ENCODE measurements at regions not wholly inside any gene's neighbourhood (a gene's known extent, or its start where the extent isn't known, plus 50 kb on each side); places are given as distances from the start of the nearest gene placed in this dataset.

DNA sequence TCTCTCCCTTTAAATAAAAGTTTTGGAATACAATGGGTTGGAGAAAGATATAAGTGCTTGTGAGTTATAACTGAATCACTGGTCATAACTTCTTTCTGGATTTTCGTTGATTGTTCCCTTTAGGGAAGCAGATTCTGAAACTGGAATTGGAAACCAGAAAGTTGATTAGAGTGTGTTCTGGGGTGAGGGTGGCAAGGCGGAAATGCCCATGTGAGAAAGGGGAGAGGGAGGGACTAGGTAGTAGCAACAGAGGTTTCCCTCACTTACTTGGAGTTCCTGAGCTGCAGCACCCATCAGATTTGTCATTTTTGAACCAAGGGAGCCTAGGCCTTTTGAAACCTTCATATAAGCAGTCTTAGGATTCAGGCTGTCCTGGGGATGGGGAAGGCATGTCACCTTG is 453.4 kb downstream of the KCNJ3 start:
- Histone ChIP-seq H3K4me1 (no peaks in the 10 kb centered on the region), H3K4me2 (no peak overlapping the region), H3K27ac (no peak overlapping the region), H3K4me3 (no peak overlapping the region), H3K9me3 (no peaks in the 10 kb centered on the region)
- POLR2A ChIA-PET, result no interaction called here
- CTCF ChIA-PET, result no interaction called here
- DNase-seq (ENCODE audit: low read depth in 1 of 2, low spot score in 1 of 2) (no peak), FAIRE-seq (no peak), ATAC-seq (no peak)
- TF ChIP-seq CEBPB (IDR thresholded peaks at IDR 0.05) (no peak), CBX2 (IDR thresholded peaks at IDR 0.05; ENCODE audit: borderline replicate concordance, low read depth) (no peak), HOXA7 (CRISPR knock-in tag; IDR thresholded peaks at IDR 0.05) (no peak), TP53 (CRISPR knock-in tag; IDR thresholded peaks at IDR 0.05) (no peak), HDAC2 (IDR thresholded peaks at IDR 0.05) (no peak), BHLHE40 (IDR thresholded peaks at IDR 0.05; ENCODE audit: low read depth, low read length) (no peak), TFCP2L1 (CRISPR knock-in tag; IDR thresholded peaks at IDR 0.05) (no peak), NR3C1 (IDR thresholded peaks at IDR 0.05) (no peak), CHD4 (IDR thresholded peaks at IDR 0.05; ENCODE audit: borderline replicate concordance) (no peak)
- TF ChIP-seq, protein P1, sequence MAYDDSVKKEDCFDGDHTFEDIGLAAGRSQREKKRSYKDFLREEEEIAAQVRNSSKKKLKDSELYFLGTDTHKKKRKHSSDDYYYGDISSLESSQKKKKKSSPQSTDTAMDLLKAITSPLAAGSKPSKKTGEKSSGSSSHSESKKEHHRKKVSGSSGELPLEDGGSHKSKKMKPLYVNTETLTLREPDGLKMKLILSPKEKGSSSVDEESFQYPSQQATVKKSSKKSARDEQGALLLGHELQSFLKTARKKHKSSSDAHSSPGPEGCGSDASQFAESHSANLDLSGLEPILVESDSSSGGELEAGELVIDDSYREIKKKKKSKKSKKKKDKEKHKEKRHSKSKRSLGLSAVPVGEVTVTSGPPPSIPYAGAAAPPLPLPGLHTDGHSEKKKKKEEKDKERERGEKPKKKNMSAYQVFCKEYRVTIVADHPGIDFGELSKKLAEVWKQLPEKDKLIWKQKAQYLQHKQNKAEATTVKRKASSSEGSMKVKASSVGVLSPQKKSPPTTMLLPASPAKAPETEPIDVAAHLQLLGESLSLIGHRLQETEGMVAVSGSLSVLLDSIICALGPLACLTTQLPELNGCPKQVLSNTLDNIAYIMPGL (CRISPR knock-in tag; IDR thresholded peaks at IDR 0.05; ENCODE audit: borderline replicate concordance), result no peak
- WGBS (ENCODE audit: missing lambda C conversion rate), result 37% methylated on average over 2 of the region's 2 CpGs

DNA sequence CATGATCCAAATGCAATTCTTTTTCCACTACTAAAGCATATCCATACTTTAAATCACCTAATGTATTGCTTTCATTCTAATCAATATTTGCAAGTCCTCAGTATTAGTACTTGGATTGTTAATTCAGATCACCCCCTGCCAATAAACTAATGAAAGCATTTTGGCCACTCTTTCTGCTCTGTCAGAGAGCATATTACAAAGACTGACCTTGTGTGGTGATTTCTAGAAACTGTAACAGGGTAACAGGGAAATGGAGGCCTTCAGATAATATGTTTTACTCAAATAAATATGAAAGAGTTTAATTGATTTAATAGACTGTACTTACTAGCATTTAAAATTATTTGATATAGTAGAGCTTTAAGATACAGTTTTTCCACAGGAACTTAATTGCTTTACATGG is 453.0 kb downstream of the KCNJ3 start:
- Histone ChIP-seq H3K4me1 (no peaks in the 10 kb centered on the region), H3K4me3 (no peak overlapping the region), H3K27ac (no peak overlapping the region), H3K9me3 (no peaks in the 10 kb centered on the region), H3K4me2 (no peak overlapping the region)
- ChIA-PET CTCF (no interaction called here), POLR2A (no interaction called here)
- DNase-seq (ENCODE audit: low read depth in 1 of 2, low spot score in 1 of 2) (no peak), ATAC-seq (no peak), FAIRE-seq (no peak)
- TF ChIP-seq HOXB5 (CRISPR knock-in tag; IDR thresholded peaks at IDR 0.05) (no peak), FOXS1 (CRISPR knock-in tag; IDR thresholded peaks at IDR 0.05) (no peak), ELK1 (IDR thresholded peaks at IDR 0.05; ENCODE audit: low read depth, low read length) (no peak), HDAC2 (IDR thresholded peaks at IDR 0.05) (no peak), ZFP36 (IDR thresholded peaks at IDR 0.05; ENCODE audit: borderline replicate concordance, partially characterized antibody) (no peak), BHLHE40 (IDR thresholded peaks at IDR 0.05; ENCODE audit: low read depth, low read length) (no peak), EHF (CRISPR knock-in tag; IDR thresholded peaks at IDR 0.05) (no peak), CEBPB (IDR thresholded peaks at IDR 0.05) (no peak), NFE2L2 (conservative IDR thresholded peaks at IDR 0.05; ENCODE audit: low read length) (no peak), JUNB (IDR thresholded peaks at IDR 0.05) (no peak), ESRRA (IDR thresholded peaks at IDR 0.05; ENCODE audit: borderline replicate concordance, low read length) (no peak), POLR2AphosphoS2 (conservative IDR thresholded peaks at IDR 0.05; ENCODE audit: low read length) (no peak), HEYL (CRISPR knock-in tag; IDR thresholded peaks at IDR 0.05) (no peak), GATA3 (IDR thresholded peaks at IDR 0.05; ENCODE audit: borderline replicate concordance) (no peak), CBX2 (IDR thresholded peaks at IDR 0.05; ENCODE audit: borderline replicate concordance, low read depth) (no peak), MYC (IDR thresholded peaks at IDR 0.05; ENCODE audit: borderline replicate concordance, low read length) (no peak)
- TF ChIP-seq, protein P2, sequence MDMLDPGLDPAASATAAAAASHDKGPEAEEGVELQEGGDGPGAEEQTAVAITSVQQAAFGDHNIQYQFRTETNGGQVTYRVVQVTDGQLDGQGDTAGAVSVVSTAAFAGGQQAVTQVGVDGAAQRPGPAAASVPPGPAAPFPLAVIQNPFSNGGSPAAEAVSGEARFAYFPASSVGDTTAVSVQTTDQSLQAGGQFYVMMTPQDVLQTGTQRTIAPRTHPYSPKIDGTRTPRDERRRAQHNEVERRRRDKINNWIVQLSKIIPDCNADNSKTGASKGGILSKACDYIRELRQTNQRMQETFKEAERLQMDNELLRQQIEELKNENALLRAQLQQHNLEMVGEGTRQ (IDR thresholded peaks at IDR 0.05), result no peak
- TF ChIP-seq, protein P3, sequence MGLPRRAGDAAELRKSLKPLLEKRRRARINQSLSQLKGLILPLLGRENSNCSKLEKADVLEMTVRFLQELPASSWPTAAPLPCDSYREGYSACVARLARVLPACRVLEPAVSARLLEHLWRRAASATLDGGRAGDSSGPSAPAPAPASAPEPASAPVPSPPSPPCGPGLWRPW (IDR thresholded peaks at IDR 0.05), result no peak
- TF ChIP-seq, protein P4, sequence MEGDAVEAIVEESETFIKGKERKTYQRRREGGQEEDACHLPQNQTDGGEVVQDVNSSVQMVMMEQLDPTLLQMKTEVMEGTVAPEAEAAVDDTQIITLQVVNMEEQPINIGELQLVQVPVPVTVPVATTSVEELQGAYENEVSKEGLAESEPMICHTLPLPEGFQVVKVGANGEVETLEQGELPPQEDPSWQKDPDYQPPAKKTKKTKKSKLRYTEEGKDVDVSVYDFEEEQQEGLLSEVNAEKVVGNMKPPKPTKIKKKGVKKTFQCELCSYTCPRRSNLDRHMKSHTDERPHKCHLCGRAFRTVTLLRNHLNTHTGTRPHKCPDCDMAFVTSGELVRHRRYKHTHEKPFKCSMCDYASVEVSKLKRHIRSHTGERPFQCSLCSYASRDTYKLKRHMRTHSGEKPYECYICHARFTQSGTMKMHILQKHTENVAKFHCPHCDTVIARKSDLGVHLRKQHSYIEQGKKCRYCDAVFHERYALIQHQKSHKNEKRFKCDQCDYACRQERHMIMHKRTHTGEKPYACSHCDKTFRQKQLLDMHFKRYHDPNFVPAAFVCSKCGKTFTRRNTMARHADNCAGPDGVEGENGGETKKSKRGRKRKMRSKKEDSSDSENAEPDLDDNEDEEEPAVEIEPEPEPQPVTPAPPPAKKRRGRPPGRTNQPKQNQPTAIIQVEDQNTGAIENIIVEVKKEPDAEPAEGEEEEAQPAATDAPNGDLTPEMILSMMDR (IDR thresholded peaks at IDR 0.05), result no peak
- TF ChIP-seq, protein P5, sequence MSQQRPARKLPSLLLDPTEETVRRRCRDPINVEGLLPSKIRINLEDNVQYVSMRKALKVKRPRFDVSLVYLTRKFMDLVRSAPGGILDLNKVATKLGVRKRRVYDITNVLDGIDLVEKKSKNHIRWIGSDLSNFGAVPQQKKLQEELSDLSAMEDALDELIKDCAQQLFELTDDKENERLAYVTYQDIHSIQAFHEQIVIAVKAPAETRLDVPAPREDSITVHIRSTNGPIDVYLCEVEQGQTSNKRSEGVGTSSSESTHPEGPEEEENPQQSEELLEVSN (IDR thresholded peaks at IDR 0.05; ENCODE audit: borderline replicate concordance, low read depth), result no peak

Data from A549 (cell line).